Activated T-cell treated with anti-CD3 and anti-CD28 coated beads, Interleukin-2, amount 50 U/mL, for 4 hours (primary cell): ENCODE measurements at regions not wholly inside any gene's neighbourhood (a gene's known extent, or its start where the extent isn't known, plus 50 kb on each side); places are given as distances from the start of the nearest gene placed in this dataset.
"Not testable (repeated sequence)": the region's sequence is repeated elsewhere in the genome, so short reads cannot be mapped to it uniquely, and the experiment has no call there.

Experiments used
- ATAC-seq, 2 donors: fragments of 200-7000 bp; cut with Tn5 transposase; one replicate each; pipeline ENCODE4 v1.10.0; 2021
- DNase-seq: peaks from one replicate; pipeline ENCODE4 v3.0.0-alpha.2; 2020
- H3K27me3 Mint-ChIP-seq: one replicate; pipeline ENCODE4 v1.8.0; 2021; ENCODE audit warnings: low read depth, mixed read lengths
- H3K36me3 Mint-ChIP-seq: one replicate; pipeline ENCODE4 v1.8.0; 2022; ENCODE audit warnings: mixed read lengths; ENCODE audit not compliant: insufficient read depth
- H3K4me1 Mint-ChIP-seq: one replicate; pipeline ENCODE4 v1.8.0; 2021; ENCODE audit warnings: low read depth, mixed read lengths
- H3K4me3 Mint-ChIP-seq: one replicate; pipeline ENCODE4 v1.8.0; 2021; ENCODE audit warnings: mild to moderate bottlenecking, moderate library complexity, mixed read lengths
- H3K9me3 Mint-ChIP-seq: one replicate; pipeline ENCODE4 v1.8.0; 2021; ENCODE audit warnings: mixed read lengths

GRCh38 chrX:128676651-128677050 is 624.4 kb upstream of the ACTRT1 start:
- ATAC-seq (no peak), DNase-seq (no peak)
- Mint-ChIP-seq H3K4me1 (no peaks in the 10 kb centered on the region), H3K27me3 (no peaks in the 10 kb centered on the region), H3K4me3 (no peak overlapping the region), H3K9me3 (no peaks in the 10 kb centered on the region), H3K36me3 (no peaks in the 10 kb centered on the region)

- not testable (repeated sequence) for H3K4me1 Mint-ChIP-seq, H3K4me3 Mint-ChIP-seq, H3K9me3 Mint-ChIP-seq, H3K27me3 Mint-ChIP-seq, DNase-seq, H3K36me3 Mint-ChIP-seq, ATAC-seq
Observed at GRCh38 chrX:128674326-128675086, 622.3 kb upstream of the ACTRT1 start.

GRCh38 chrX:128664211-128664610 is 612.0 kb upstream of the ACTRT1 start:
- no peaks in the 10 kb centered on the region for H3K36me3 Mint-ChIP-seq
- H3K27me3 Mint-ChIP-seq: no peaks in the 10 kb centered on the region
- DNase-seq (no peak), ATAC-seq (no peak)
- peaks cover 4% of the 10 kb centered on the region for H3K9me3 Mint-ChIP-seq
- no peak overlapping the region for H3K4me3 Mint-ChIP-seq
- no peaks in the 10 kb centered on the region for H3K4me1 Mint-ChIP-seq

GRCh38 chrX:128653524-128654060 is 601.4 kb upstream of the ACTRT1 start:
- H3K9me3 Mint-ChIP-seq: no peaks in the 10 kb centered on the region
- H3K36me3 Mint-ChIP-seq: no peaks in the 10 kb centered on the region
- ATAC-seq: no peak
- no peak for DNase-seq
- no peak overlapping the region for H3K4me3 Mint-ChIP-seq
- no peaks in the 10 kb centered on the region for H3K27me3 Mint-ChIP-seq
- H3K4me1 Mint-ChIP-seq: no peaks in the 10 kb centered on the region

- ATAC-seq: no peak
- H3K9me3 Mint-ChIP-seq: no peaks in the 10 kb centered on the region
- H3K4me3 Mint-ChIP-seq: no peak overlapping the region
- DNase-seq: no peak
- H3K36me3 Mint-ChIP-seq: no peaks in the 10 kb centered on the region
- H3K4me1 Mint-ChIP-seq: no peaks in the 10 kb centered on the region
- no peaks in the 10 kb centered on the region for H3K27me3 Mint-ChIP-seq
Observed at GRCh38 chrX:128650326-128650725, 598.1 kb upstream of the ACTRT1 start.

- Mint-ChIP-seq H3K9me3 (no peaks in the 10 kb centered on the region), H3K36me3 (no peaks in the 10 kb centered on the region), H3K4me3 (no peak overlapping the region)
Observed at GRCh38 chrX:128634754-128635153, 582.6 kb upstream of the ACTRT1 start.

DNA sequence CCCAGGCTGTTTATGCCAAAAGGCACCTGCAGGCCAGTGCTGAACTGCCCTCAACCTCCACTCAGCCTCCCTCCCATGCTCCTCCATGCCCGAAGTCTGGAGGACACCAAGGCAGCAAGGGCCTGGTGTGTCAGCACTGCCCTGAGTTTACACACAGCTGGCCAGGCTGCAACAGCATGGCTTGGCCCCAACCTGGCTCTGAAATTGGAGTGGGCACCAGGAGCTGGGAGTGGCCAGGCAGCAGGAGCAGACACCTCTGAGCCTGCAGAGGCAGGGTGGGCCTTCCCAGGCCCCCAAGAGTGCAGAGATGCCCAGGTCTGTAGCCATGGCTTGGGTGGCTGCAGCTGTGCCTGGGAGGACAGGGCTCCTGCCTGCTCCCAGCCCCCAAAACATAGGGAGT is 571.2 kb upstream of the ACTRT1 start:
- Mint-ChIP-seq H3K36me3 (no peaks in the 10 kb centered on the region), H3K27me3 (no peaks in the 10 kb centered on the region), H3K9me3 (no peaks in the 10 kb centered on the region), H3K4me3 (no peak overlapping the region), H3K4me1 (no peaks in the 10 kb centered on the region)
- DNase-seq (no peak), ATAC-seq (no peak)

More at GRCh38 chrX:128634754-128635153, 582.6 kb upstream of the ACTRT1 start:
- no peaks in the 10 kb centered on the region for H3K4me1 Mint-ChIP-seq
- H3K27me3 Mint-ChIP-seq: no peaks in the 10 kb centered on the region
- no peak for DNase-seq
- ATAC-seq: no peak

- no peak for ATAC-seq
- no peaks in the 10 kb centered on the region for H3K36me3 Mint-ChIP-seq
- no peak for DNase-seq
- no peaks in the 10 kb centered on the region for H3K9me3 Mint-ChIP-seq
- no peaks in the 10 kb centered on the region for H3K27me3 Mint-ChIP-seq
- no peak overlapping the region for H3K4me3 Mint-ChIP-seq
- no peaks in the 10 kb centered on the region for H3K4me1 Mint-ChIP-seq
Observed at GRCh38 chrX:128622296-128622695, 570.1 kb upstream of the ACTRT1 start.

DNA sequence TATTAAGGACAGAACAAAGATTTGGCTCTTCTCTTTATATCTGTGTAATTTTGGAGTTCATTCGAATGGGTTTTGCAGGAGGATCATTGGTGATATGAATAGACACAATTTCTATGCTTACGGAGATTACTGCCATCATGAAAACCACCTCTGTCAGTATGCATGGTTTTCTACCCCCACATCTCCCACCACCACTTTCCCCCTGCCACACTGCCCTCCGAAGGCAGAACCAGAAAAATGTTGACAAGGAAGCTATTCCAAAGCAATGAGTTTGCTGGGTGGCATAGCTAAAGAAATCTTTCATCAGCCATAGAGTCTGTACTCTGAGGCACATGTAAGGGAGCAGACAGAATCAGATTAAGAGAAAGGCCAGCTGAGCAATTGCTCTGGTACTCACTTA is 567.3 kb upstream of the ACTRT1 start:
- Mint-ChIP-seq H3K4me3 (no peak overlapping the region), H3K36me3 (no peaks in the 10 kb centered on the region), H3K27me3 (no peaks in the 10 kb centered on the region), H3K4me1 (no peaks in the 10 kb centered on the region), H3K9me3 (no peaks in the 10 kb centered on the region)
- ATAC-seq: no peak
- no peak for DNase-seq

DNA sequence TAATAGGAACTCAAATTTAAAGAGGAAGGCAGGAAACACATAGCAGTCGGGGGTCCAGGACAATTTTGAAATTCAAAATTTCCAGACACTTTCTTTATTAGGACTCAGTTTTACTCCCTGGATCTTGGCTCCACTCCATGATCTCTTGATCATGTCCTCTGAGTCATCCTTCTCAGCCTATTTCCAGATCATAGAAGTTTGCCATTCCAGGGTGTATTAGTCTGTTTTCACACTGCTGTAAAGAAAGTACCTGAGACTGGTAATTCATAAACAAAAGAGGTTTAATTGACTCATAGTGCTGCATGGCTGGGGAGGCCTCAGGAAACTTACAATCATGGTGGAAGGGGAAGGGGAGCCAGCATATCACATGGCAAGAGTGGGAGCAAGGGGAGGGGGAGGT is 564.7 kb upstream of the ACTRT1 start:
- DNase-seq (no peak), ATAC-seq (no peak)
- no peaks in the 10 kb centered on the region for H3K27me3 Mint-ChIP-seq
- no peaks in the 10 kb centered on the region for H3K36me3 Mint-ChIP-seq
- H3K4me3 Mint-ChIP-seq: no peak overlapping the region
- H3K4me1 Mint-ChIP-seq: no peaks in the 10 kb centered on the region
- no peaks in the 10 kb centered on the region for H3K9me3 Mint-ChIP-seq

DNA sequence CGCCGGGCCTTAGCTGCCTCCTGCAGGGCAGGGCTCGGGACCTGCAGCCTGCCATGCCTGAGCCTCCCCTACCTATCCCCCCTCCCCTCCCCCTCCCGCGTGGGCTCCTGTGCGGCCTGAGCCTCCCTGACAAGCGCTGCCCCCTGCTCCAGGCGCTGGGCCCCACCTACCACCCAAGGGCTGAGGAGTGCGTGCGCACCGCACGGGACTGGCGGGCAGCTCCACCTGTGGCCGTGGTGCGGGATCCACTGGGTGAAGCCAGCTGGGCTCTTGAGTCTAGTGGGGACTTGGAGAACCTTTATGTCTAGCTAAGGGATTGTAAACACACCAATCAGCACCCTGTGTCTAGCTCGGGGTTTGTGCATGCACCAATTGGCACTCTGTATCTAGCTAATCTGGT is 554.6 kb upstream of the ACTRT1 start:
- not testable (repeated sequence) for H3K4me3 Mint-ChIP-seq, ATAC-seq, H3K4me1 Mint-ChIP-seq, H3K9me3 Mint-ChIP-seq, H3K36me3 Mint-ChIP-seq, H3K27me3 Mint-ChIP-seq, DNase-seq

- H3K4me1 Mint-ChIP-seq, ATAC-seq, H3K36me3 Mint-ChIP-seq, H3K27me3 Mint-ChIP-seq, DNase-seq, H3K4me3 Mint-ChIP-seq, H3K9me3 Mint-ChIP-seq: not testable (repeated sequence)
Observed at GRCh38 chrX:128606357-128606756, 554.2 kb upstream of the ACTRT1 start.

DNA sequence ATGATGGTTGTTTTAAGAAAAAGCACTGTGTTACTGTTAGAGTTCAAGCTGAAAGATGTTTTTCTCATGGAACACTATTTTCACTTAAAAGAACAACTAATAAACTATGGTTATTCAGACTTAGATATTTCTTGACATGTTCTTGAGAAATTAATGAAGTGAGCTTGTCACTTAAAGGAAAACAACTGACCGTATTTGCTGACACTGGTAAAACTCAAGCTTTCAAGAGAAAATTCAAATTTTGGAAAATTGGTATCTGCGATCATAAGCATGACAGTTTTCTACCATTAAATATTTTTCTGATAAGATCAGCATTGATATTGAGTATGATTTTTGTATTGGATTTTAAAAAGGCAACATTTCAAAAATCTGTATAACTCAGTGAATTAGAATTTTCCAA is 549.5 kb upstream of the ACTRT1 start:
- no peaks in the 10 kb centered on the region for H3K9me3 Mint-ChIP-seq
- H3K4me1 Mint-ChIP-seq: no peaks in the 10 kb centered on the region
- H3K36me3 Mint-ChIP-seq: no peaks in the 10 kb centered on the region
- H3K27me3 Mint-ChIP-seq: no peaks in the 10 kb centered on the region
- ATAC-seq (no peak), DNase-seq (no peak)
- H3K4me3 Mint-ChIP-seq: no peak overlapping the region

- H3K4me3 Mint-ChIP-seq: no peak overlapping the region
- H3K4me1 Mint-ChIP-seq: no peaks in the 10 kb centered on the region
- no peaks in the 10 kb centered on the region for H3K36me3 Mint-ChIP-seq
- ATAC-seq (no peak), DNase-seq (no peak)
- H3K9me3 Mint-ChIP-seq: no peaks in the 10 kb centered on the region
- H3K27me3 Mint-ChIP-seq: no peaks in the 10 kb centered on the region
Observed at GRCh38 chrX:128599632-128600031, 547.4 kb upstream of the ACTRT1 start.

- DNase-seq: no peak
- Mint-ChIP-seq H3K27me3 (no peaks in the 10 kb centered on the region), H3K36me3 (no peaks in the 10 kb centered on the region), H3K4me3 (no peak overlapping the region), H3K9me3 (no peaks in the 10 kb centered on the region), H3K4me1 (no peaks in the 10 kb centered on the region)
- no peak for ATAC-seq
Observed at GRCh38 chrX:128582036-128582435, 529.8 kb upstream of the ACTRT1 start.
